Endothelial cell of umbilical vein (primary cell): ENCODE measurements at regions not wholly inside any gene's neighbourhood (a gene's known extent, or its start where the extent isn't known, plus 50 kb on each side); places are given as distances from the start of the nearest gene placed in this dataset.
"Not testable (repeated sequence)": the region's sequence is repeated elsewhere in the genome, so short reads cannot be mapped to it uniquely, and the experiment has no call there.

Source experiments
- CTCF ChIP-seq, 2 donors: IDR thresholded peaks; 1 replicate in 1 of 2; 2 replicates in 1 of 2; pipeline ENCODE4 v1.5.1; 2011; ENCODE audit warnings: low read length in 2 of 2, mild to moderate bottlenecking in 2 of 2, moderate library complexity in 2 of 2, control low read depth in 1 of 2, inconsistent platforms in 1 of 2, low read depth in 1 of 2; ENCODE audit not compliant: insufficient read depth in 1 of 2; ENCODE audit errors: extremely low read depth in 1 of 2
- EZH2 ChIP-seq: IDR thresholded peaks from 2 replicates; pipeline ENCODE4 v1.6.1; 2012; ENCODE audit warnings: borderline replicate concordance, low read depth, mild to moderate bottlenecking, moderate library complexity, low read length, inconsistent platforms; ENCODE audit not compliant: severe bottlenecking
- FOS ChIP-seq: IDR thresholded peaks from 2 replicates; pipeline ENCODE4 v1.6.1; 2011; ENCODE audit warnings: mild to moderate bottlenecking, low read length, moderate library complexity, borderline replicate concordance; ENCODE audit not compliant: insufficient read depth
- GATA2 ChIP-seq: IDR thresholded peaks from 2 replicates; pipeline ENCODE4 v1.7.0; 2011; ENCODE audit warnings: low read depth, mild to moderate bottlenecking, moderate library complexity, mixed read lengths, low read length; ENCODE audit not compliant: insufficient read length, insufficient read depth
- JUN ChIP-seq: IDR thresholded peaks from 2 replicates; pipeline ENCODE4 v1.6.1; 2011; ENCODE audit warnings: borderline replicate concordance, low read depth; ENCODE audit not compliant: insufficient read length, insufficient read depth
- MAX ChIP-seq: IDR thresholded peaks from 2 replicates; pipeline ENCODE4 v1.6.1; 2011; ENCODE audit not compliant: insufficient read depth, insufficient read length
- MYC ChIP-seq: IDR thresholded peaks from one replicate; pipeline ENCODE4 v1.6.1; 2011; ENCODE audit warnings: mild to moderate bottlenecking, low read depth, low read length
- POLR2A ChIP-seq: IDR thresholded peaks from 2 replicates; pipeline ENCODE4 v1.6.1; 2012; ENCODE audit warnings: low read depth, mild to moderate bottlenecking, control low read depth, low read length
- POLR2AphosphoS5 ChIP-seq: IDR thresholded peaks from 2 replicates; pipeline ENCODE4 v1.6.1; 2012; ENCODE audit warnings: low read depth, mild to moderate bottlenecking, control low read depth, low read length, moderate library complexity; ENCODE audit not compliant: insufficient read depth

GRCh38 chr21:5057077-5057476 lies 5464.3 kb upstream of the TPTE start:
- not testable (repeated sequence) for TF ChIP-seq CTCF (IDR thresholded peaks at IDR 0.05; ENCODE audit: extremely low read depth in 1 of 2, insufficient read depth in 1 of 2, low read depth in 1 of 2, low read length in 2 of 2); EZH2; POLR2A; MYC; POLR2AphosphoS5; FOS; MAX; JUN; GATA2
